Hematopoietic multipotent progenitor cell treated with erythropoietin and hydrocortisone succinate and interleukin-3 and kit ligand, for 15 days (in vitro differentiated cells): ENCODE measurements at regions not wholly inside any gene's neighbourhood (a gene's known extent, or its start where the extent isn't known, plus 50 kb on each side); places are given as distances from the start of the nearest gene placed in this dataset.
"Not testable (repeated sequence)": the region's sequence is repeated elsewhere in the genome, so short reads cannot be mapped to it uniquely, and the experiment has no call there.

Source experiments
- DNase-seq: peaks from one replicate; pipeline ENCODE4 v3.0.0-alpha.2; 2015; ENCODE audit warnings: low spot score

DNA sequence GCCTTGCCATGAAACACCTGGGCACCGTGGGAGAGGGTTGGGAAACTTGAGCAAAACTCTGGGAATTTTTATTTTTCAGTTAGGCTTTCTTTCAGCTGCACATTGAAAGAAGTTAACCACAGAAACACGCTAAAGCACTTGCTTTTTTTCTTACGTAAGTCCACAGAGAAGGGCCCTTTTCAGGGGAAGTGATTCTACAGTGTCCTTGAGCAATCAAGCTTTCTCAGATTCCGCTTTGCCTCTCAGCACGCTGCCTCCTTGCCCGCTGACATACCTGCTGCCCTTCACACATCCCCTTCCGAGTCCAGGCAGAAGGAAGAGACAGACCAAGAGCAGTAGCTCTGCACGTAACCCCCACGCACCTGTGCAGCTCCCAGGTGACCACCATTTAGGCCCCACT is 135.5 kb upstream of the MYT1L start:
- no peak for DNase-seq

DNA sequence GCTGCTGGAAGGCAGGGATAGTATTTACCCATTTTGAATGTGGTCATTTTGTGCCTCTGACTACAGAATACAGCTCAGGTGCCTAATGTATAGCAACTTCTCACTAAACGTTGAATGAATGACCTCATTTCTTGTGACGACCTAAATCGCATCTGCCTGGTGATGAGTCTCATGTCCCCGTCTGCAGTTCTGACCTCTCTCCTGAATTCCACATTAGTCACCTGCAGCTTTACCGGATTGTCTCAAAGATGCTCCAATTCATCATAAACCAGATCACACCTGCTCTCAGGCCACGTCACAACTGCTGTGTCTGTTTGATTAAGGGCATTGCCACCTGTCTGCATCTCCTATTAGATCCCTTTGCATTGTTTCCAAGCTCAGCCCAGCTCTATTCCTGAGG is 133.6 kb upstream of the MYT1L start:
- DNase-seq, result no peak

DNA sequence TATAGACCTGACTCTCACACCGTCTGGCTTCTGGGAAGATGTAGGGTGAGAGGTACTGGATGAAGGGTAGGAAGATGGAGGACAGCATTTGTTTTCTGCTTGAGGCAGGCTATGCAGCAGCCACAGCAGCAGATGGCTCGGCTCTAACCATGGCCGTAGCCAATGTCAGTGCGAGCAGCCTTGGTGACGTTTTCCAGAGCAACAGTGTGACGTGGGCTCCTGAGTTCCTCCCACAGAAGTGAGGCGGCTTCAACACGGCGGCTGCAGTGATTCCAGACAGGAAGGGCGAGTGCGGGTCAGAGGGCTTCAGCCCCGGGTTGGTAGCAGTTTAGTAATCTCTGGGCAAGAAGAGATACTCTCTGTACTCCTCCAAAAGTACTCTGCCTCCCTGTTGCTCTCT is 133.0 kb upstream of the MYT1L start:
- DNase-seq, result no peak

- DNase-seq, result no peak
Observed at GRCh38 chr2:2456721-2457120, 125.6 kb upstream of the MYT1L start.

DNA sequence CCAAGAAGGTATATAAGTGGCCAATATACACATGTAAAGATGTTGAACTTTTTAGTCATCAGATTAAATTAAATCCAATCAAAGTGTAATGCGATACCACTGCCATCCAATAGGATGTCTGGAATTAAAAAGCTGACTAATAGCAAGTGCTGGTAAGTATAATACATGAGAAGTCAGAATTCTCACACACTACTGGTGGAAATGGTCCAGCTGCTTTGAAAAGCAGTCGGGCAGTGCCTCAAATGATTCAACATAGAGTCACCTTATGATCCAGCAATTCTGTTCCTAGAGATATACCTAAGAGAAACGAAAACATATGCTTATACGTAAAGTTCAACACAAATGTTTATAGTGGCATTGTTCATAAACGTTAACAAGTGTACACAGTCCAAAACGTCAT is 124.1 kb upstream of the MYT1L start:
- no peak for DNase-seq

DNA sequence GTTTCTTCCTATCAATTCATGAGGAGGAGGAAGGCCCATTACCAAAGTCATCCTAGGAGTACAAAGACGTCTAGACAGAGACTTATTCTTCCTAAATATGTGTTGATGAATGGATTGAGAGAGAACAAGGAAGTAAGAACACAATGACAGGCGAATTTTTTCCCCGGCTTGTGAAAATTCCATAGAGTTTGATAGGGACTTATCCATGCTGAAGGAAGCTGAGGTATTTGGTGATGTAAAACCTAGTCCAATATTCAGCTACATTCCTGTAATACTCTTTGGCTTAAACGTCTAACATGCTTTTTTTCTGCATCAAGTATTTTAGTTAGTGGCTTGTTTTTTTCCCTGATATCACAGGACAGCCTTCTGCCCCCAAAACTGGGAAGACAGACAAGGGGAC is 121.9 kb upstream of the MYT1L start:
- no peak for DNase-seq

GRCh38 chr2:2451275-2451674 is 120.2 kb upstream of the MYT1L start:
- DNase-seq, result not testable (repeated sequence)

DNA sequence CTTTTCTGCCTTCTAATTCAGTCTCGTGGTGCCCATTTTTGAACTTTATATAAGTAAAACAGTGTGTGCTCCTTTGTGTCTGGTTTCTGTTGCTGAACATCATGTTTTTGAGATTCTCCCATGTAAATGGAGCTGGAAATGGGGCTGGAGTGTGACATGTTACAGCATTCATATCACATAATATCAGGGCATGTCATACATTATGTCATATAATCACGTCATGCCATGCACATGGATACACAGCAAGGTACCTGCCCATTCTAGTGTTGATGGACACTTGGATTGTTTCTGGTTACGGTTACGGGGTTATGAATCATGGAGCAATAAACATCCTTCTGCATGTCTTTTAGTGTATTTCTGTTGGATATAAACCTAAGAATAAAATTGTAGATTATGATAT is 117.1 kb upstream of the MYT1L start:
- no peak for DNase-seq

- DNase-seq, result no peak
Observed at GRCh38 chr2:2422621-2423020, 91.5 kb upstream of the MYT1L start.

DNA sequence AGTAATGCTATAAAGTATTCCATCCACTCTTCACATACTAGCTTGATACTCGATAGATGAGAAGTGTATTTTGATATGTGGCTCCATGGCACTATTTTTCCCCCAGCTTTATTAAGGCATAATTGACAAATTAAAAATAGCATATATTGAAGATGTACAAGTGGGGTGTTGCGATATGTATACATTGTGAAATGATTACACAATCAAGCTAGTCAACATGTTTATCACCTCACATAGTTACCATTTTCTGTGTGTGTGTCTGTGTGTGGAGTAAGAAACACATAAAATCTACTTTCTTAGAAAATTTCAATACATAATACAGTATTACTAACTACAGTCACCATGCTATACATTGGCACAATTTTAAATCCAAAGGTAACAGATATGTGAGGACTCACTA is 82.5 kb upstream of the MYT1L start:
- no peak for DNase-seq

DNA sequence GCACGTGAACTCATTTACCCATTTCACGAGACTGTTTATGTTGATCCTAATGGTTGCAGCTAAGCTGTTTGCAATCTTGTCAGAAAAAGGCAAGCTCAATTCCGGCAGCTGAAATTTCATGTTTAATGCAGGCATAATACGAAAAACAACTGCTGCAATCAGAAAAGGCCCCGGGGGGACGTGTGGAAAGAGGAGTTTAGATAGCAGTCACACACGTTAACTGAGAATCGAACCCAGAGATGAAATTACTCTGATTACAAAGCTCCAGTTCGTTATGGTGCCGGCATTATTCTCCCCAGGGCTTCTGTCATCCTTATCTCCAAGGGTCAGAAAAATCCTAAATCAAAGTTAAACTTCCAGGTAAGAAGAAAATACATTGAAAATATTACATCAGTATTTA is 79.9 kb upstream of the MYT1L start:
- DNase-seq, result no peak

- DNase-seq, result no peak
Observed at GRCh38 chr2:2409481-2409880, 78.4 kb upstream of the MYT1L start.

- no peak for DNase-seq
Observed at GRCh38 chr2:2405780-2406179, 74.7 kb upstream of the MYT1L start.

DNA sequence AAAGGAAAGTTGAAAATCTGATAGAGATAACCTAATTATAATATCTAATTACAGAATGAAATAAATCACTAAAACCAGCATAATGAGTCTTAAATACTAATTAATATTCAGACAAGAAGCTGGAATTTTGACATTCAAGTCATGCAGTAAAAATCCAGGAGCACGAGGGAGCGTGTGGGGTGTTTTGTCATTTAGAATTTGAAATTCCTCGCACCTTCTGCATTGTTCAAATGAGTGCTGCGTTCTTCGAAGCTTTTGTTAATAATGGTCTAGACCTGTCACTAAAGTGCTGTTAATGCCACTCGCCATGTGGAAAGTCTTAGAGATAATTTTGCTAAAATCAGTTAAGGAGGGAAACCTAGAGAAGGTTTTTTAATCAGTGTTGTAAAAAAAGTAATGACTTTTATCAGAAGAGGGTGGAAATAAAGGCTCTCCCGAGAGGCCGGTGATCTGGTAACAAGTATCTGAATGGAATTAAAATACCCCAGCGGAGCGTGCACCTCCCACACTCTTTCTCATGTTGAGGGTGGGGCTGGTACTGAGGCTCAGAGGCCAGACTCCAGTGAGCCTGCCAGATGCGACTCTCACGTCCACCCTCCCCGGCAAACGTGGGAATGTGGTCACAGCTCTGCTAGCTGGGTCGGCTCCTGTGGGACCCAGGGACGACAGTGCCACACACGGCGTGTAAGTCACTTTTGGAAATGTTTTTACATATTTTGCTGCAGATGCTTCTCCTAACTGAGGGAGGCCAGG is 69.4 kb upstream of the MYT1L start:
- DNase-seq, result no peak

DNA sequence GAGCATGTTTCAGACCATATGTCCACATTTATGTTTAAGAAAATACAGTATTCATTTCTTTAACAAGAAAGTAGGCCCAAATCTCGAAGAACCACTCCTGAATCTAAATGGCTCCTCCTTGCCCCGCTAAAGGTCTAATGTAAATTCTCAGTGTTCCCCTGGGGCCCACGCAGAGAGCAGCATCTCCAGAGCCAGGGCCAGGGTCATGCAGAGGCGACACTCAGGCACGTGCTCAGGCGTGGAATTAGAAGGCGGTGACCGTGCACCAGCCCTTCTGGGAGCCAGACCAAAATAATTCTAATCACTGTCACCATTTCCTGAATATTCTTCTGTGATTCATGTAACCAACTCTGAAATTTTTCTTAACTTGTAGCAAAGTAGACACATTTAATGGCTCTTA is 68.3 kb upstream of the MYT1L start:
- no peak for DNase-seq

GRCh38 chr2:2392332-2392731 is 61.3 kb upstream of the MYT1L start:
- no peak for DNase-seq

DNA sequence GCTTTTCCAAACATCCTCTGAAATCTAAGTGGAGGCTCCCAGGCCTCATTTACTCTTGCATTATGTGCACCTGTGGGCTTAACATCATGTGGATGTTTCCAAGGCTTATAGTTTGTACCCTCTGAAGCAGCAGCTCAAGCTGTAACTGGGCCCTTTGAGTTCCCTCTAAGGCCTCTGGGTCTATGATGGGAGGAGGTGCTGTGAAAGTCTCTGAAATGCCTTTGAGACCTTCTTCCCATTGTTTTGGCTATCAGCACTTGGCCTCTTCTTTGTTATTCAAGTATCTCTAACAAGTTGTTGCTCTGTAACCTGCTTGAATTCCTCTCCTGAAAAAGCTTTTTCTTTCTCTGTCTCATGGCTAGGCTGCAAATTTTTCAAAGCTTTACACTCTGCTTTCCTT is 58.1 kb upstream of the MYT1L start:
- no peak for DNase-seq
